ENCODE measurements at regions not wholly inside any gene's neighbourhood (a gene's known extent, or its start where the extent isn't known, plus 50 kb on each side); places are given as distances from the start of the nearest gene placed in this dataset.

DNA sequence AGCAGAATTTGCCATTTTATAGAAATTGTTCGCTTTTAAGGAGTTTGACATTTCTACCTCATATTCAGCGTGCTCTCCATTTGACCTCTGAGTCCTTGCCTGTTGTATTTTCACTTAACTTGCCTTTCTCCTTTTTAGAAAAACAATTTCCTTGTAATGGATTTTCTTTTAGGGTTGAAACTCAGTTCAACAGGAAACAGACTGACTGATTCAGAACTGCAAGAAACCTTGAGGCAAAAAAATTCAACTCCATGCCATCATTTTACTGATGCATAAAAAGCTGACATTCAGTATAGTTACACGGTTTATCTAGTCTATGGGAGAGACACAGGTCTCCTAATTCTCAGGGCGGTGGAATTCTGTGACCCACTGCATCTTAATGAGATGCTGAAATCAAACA lies 59.8 kb downstream of the MRPS30 start:
- DNase-seq (no peak), ATAC-seq (ENCODE audit: low read depth in 2 of 2) (no peak)
- Mint-ChIP-seq H3K4me3 (no peak overlapping the region), H3K27ac (no peak overlapping the region), H3K4me1 (no peaks in the 10 kb centered on the region), H3K36me3 (no peaks in the 10 kb centered on the region), H3K9me3 (peaks cover 0 to 1% (median 0%) of the 10 kb centered on the region in 7 donors), H3K27me3 (no peaks in the 10 kb centered on the region)

DNA sequence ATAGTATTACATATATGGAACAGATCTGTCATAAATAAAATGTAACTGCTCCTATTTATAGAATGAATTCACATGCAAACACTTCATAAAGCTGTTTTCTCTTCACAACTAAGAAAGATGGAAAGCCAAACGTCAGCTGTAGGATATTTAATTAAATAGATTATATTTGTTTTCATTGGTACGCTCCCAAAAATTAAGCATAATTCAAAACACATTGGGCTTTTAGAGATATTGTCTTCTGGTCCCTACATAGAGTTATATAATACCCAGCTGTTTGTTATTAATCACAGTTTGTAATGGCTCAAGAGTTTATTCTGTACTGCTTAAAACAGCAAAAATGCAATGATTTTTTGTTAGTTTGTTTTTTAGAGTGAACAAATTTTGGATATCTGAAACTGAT lies 61.2 kb downstream of the MRPS30 start:
- ATAC-seq (ENCODE audit: low read depth in 2 of 2) (no peak), DNase-seq (no peak)
- H3K27me3 Mint-ChIP-seq: no peaks in the 10 kb centered on the region
- H3K4me1 Mint-ChIP-seq: no peaks in the 10 kb centered on the region
- H3K9me3 Mint-ChIP-seq: peaks cover 0 to 1% (median 0%) of the 10 kb centered on the region in 7 donors
- H3K4me3 Mint-ChIP-seq: no peak overlapping the region
- no peaks in the 10 kb centered on the region for H3K36me3 Mint-ChIP-seq
- no peak overlapping the region for H3K27ac Mint-ChIP-seq

- DNase-seq (no peak), ATAC-seq (ENCODE audit: low read depth in 2 of 2) (no peak)
- no peaks in the 10 kb centered on the region for H3K27me3 Mint-ChIP-seq
- H3K36me3 Mint-ChIP-seq: no peaks in the 10 kb centered on the region
- peaks cover 0 to 2% (median 0%) of the 10 kb centered on the region in 3 donors for H3K4me1 Mint-ChIP-seq
- H3K27ac Mint-ChIP-seq: no peak overlapping the region
- peaks cover 0 to 1% (median 0%) of the 10 kb centered on the region in 7 donors for H3K9me3 Mint-ChIP-seq
- no peak overlapping the region for H3K4me3 Mint-ChIP-seq
Observed at GRCh38 chr5:44870430-44870829, 61.7 kb downstream of the MRPS30 start.

DNA sequence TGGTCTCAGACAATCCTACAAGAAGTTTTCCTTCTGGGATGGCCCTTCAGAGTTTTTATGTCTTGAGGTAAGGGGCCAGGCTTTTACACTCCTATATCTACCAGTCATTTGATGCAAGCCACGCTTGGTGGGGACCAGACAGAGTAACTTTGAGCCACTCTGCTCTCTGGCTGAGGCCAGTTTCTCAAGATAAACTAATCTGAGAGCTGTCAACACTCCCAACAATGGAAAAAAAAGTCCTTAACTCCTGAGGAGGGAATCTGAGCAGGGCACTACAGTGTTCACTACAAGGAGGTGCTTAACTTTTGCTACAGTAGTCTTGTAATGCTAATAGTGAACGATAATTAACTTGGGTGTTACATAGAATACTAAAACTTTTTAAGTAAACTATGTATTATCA lies 62.7 kb downstream of the MRPS30 start:
- no peak for DNase-seq
- peaks cover 0 to 9% (median 7%) of the 10 kb centered on the region in 3 donors for H3K4me1 Mint-ChIP-seq
- H3K27ac Mint-ChIP-seq: peak overlapping the region in 1 of 6 donors; percentile 27
- H3K4me3 Mint-ChIP-seq: no peak overlapping the region
- no peaks in the 10 kb centered on the region for H3K36me3 Mint-ChIP-seq
- H3K9me3 Mint-ChIP-seq: peaks cover 0 to 4% (median 0%) of the 10 kb centered on the region in 7 donors
- H3K27me3 Mint-ChIP-seq: no peaks in the 10 kb centered on the region
- ATAC-seq (ENCODE audit: low read depth in 2 of 2): no peak

DNA sequence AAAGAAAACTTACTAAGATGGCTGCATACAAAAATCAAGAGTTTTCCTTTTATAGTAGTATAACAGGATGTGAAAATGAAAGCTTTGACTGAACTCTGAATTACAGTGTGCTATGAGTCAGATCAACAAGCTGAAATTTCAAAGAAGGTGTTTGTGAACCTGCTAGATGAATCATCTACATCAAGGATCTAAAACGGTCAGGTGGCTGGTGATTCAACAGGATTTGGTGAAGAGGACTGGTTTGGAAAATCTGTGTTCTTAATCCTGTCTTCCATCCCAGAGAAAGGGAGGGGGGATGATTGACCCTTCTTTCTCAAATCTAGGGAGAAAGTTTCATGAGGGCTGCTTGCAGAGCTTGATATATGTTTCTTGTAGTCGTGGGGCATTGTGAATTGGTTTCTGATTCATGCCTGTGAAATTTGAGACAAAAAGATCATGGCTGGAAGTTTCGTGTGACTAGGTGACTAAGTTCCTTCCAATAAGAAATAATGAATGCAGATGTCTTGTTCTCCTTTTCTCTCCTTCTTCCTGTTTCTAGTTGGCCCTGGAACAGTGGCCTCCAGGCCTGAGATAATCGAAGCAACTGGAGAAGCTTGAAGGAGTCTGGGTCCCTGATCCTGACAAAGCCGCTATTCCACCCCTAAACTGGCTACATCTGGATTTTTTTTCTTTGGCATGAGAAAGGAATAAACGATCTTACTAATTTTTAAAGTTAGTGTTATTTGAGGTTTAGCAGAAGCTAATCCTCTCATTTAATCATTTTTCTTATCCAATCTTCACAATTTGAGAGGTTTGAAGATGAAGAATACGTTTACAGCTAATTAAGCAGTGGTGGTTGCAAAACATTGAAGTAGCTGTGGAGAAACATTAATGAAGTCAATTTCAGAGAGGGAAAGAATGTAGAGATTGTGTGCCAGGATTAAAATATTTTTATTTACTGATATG lies 67.2 kb downstream of the MRPS30 start:
- H3K27ac Mint-ChIP-seq: no peak overlapping the region
- H3K9me3 Mint-ChIP-seq: peaks cover 0 to 3% (median 0%) of the 10 kb centered on the region in 7 donors
- peak overlapping the region in 3 of 8 donors; percentile 3 to 57 (median 41) for H3K4me3 Mint-ChIP-seq
- peaks cover 0 to 9% (median 7%) of the 10 kb centered on the region in 3 donors for H3K4me1 Mint-ChIP-seq
- no peaks in the 10 kb centered on the region for H3K27me3 Mint-ChIP-seq
- DNase-seq: no peak
- H3K36me3 Mint-ChIP-seq: no peaks in the 10 kb centered on the region
- ATAC-seq (ENCODE audit: low read depth in 2 of 2): peak in 1 of 2 donors; percentile 18

DNA sequence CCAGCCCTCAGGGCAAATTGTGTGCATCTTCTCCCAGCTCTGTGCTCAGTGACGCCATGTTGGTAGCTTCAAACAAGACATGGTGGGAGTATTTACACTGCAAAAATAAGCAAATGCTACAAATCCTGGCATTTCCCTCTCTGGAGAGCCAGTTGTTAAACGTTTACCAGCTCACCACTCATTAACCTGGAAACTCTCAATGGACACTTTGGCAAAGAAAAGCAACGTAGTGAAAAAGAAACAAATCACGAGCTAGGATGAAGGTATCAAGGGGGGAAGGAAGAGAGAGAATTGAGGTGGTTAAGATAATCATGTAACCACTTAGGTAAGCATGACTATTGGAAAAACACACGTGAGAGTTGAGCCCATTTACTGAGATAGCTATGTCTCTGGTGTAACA lies 72.5 kb downstream of the MRPS30 start:
- Mint-ChIP-seq H3K9me3 (peaks cover 0 to 22% (median 6%) of the 10 kb centered on the region in 7 donors), H3K4me3 (no peak overlapping the region), H3K36me3 (no peaks in the 10 kb centered on the region), H3K27me3 (no peaks in the 10 kb centered on the region), H3K27ac (no peak overlapping the region), H3K4me1 (peaks cover 0 to under 1% (median 0%) of the 10 kb centered on the region in 3 donors)
- no peak for ATAC-seq (ENCODE audit: low read depth in 2 of 2)
- DNase-seq: no peak

GRCh38 chr5:44884036-44884435 lies 75.3 kb downstream of the MRPS30 start:
- peaks cover 0 to 22% (median 6%) of the 10 kb centered on the region in 7 donors for H3K9me3 Mint-ChIP-seq
- H3K36me3 Mint-ChIP-seq: no peaks in the 10 kb centered on the region
- ATAC-seq (ENCODE audit: low read depth in 2 of 2) (no peak), DNase-seq (no peak)
- H3K4me1 Mint-ChIP-seq: no peaks in the 10 kb centered on the region
- no peak overlapping the region for H3K4me3 Mint-ChIP-seq
- H3K27me3 Mint-ChIP-seq: no peaks in the 10 kb centered on the region
- H3K27ac Mint-ChIP-seq: no peak overlapping the region

- Mint-ChIP-seq H3K4me3 (no peak overlapping the region), H3K9me3 (peaks cover 0 to 23% (median 7%) of the 10 kb centered on the region in 7 donors), H3K27ac (no peak overlapping the region), H3K4me1 (no peaks in the 10 kb centered on the region), H3K27me3 (no peaks in the 10 kb centered on the region), H3K36me3 (no peaks in the 10 kb centered on the region)
- DNase-seq: no peak
- ATAC-seq (ENCODE audit: low read depth in 2 of 2): no peak
Observed at GRCh38 chr5:44885903-44886302, 77.2 kb downstream of the MRPS30 start.

- no peak overlapping the region for H3K4me3 Mint-ChIP-seq
- no peak overlapping the region for H3K27ac Mint-ChIP-seq
- no peaks in the 10 kb centered on the region for H3K4me1 Mint-ChIP-seq
- H3K27me3 Mint-ChIP-seq: peaks cover 0 to 4% (median 0%) of the 10 kb centered on the region in 3 donors
- H3K36me3 Mint-ChIP-seq: no peaks in the 10 kb centered on the region
- peaks cover 0 to 23% (median 9%) of the 10 kb centered on the region in 7 donors for H3K9me3 Mint-ChIP-seq
- ATAC-seq (ENCODE audit: low read depth in 2 of 2): no peak
- DNase-seq: no peak
Observed at GRCh38 chr5:44887722-44888121, 79.0 kb downstream of the MRPS30 start.

- Mint-ChIP-seq H3K4me3 (no peak overlapping the region), H3K27ac (no peak overlapping the region), H3K36me3 (no peaks in the 10 kb centered on the region), H3K27me3 (peaks cover 0 to 4% (median 0%) of the 10 kb centered on the region in 3 donors), H3K9me3 (peaks cover 4 to 17% (median 11%) of the 10 kb centered on the region in 7 donors), H3K4me1 (no peaks in the 10 kb centered on the region)
- DNase-seq (no peak), ATAC-seq (ENCODE audit: low read depth in 2 of 2) (no peak)
Observed at GRCh38 chr5:44888435-44888834, 79.7 kb downstream of the MRPS30 start.

DNA sequence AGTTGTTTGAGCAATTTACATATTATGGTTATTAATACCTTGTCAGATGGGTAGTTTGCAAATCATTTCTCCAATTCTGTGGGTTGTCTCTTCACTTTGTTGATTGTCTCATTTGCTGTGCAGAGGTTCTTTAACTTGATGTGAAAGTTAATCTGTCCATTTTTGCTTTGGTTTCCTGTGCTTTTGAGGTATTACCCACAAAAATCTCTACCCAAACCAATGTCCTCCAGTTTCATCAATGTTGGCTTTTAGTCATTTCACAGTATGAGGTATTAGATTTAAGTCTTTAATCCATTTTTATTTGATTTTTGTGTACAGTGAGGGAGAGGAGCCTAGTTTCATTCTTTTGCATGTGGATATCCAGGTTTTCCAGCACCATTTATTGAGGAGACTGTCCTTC lies 82.4 kb downstream of the MRPS30 start:
- H3K27me3 Mint-ChIP-seq: peaks cover 0 to 4% (median 0%) of the 10 kb centered on the region in 3 donors
- ATAC-seq (ENCODE audit: low read depth in 2 of 2): no peak
- no peaks in the 10 kb centered on the region for H3K36me3 Mint-ChIP-seq

GRCh38 chr5:44900273-44900954 lies 91.7 kb downstream of the MRPS30 start:
- Mint-ChIP-seq H3K9me3 (peaks cover 0 to 5% (median 0%) of the 10 kb centered on the region in 7 donors), H3K27me3 (no peaks in the 10 kb centered on the region), H3K4me3 (no peak overlapping the region), H3K36me3 (no peaks in the 10 kb centered on the region), H3K27ac (no peak overlapping the region), H3K4me1 (no peaks in the 10 kb centered on the region)
- ATAC-seq (ENCODE audit: low read depth in 2 of 2): no peak
- DNase-seq: no peak

More for the DNA sequence above, 82.4 kb downstream of the MRPS30 start:
- no peaks in the 10 kb centered on the region for H3K4me1 Mint-ChIP-seq
- no peak for DNase-seq
- H3K9me3 Mint-ChIP-seq: peaks cover 5 to 18% (median 9%) of the 10 kb centered on the region in 7 donors
- no peak overlapping the region for H3K27ac Mint-ChIP-seq
- no peak overlapping the region for H3K4me3 Mint-ChIP-seq

GRCh38 chr5:44907396-44907795 lies 98.6 kb downstream of the MRPS30 start:
- H3K4me1 Mint-ChIP-seq: no peaks in the 10 kb centered on the region
- no peak overlapping the region for H3K4me3 Mint-ChIP-seq
- no peaks in the 10 kb centered on the region for H3K27me3 Mint-ChIP-seq
- ATAC-seq (ENCODE audit: low read depth in 2 of 2): no peak
- H3K27ac Mint-ChIP-seq: no peak overlapping the region
- no peaks in the 10 kb centered on the region for H3K36me3 Mint-ChIP-seq
- no peak for DNase-seq
- peaks cover 0 to 5% (median 0%) of the 10 kb centered on the region in 7 donors for H3K9me3 Mint-ChIP-seq

DNA sequence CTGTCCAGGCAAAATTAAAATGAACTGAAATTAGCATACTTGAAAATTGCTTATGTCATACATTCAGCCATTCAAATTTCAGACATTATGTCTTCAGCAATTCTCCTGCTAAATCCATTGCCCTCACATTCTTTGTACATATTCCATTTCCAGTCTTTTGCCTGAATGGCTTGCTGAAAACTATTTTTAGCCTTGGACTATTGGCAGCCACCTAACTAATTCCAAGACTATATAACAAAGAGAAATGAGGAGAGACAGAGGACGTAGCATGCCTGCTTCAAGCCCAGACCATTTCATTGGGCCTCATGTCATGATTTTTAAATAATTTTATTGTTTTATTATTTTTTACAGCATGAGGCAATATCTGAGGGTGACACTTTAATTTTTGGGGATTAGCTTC lies 100.3 kb downstream of the MRPS30 start:
- Mint-ChIP-seq H3K4me3 (no peak overlapping the region), H3K4me1 (no peaks in the 10 kb centered on the region), H3K9me3 (peaks cover 0 to 1% (median 0%) of the 10 kb centered on the region in 7 donors), H3K36me3 (no peaks in the 10 kb centered on the region), H3K27ac (no peak overlapping the region), H3K27me3 (no peaks in the 10 kb centered on the region)
- DNase-seq (no peak), ATAC-seq (ENCODE audit: low read depth in 2 of 2) (no peak)

Measured in naive B cell (primary cell).